NCI-H1930 (cell line): ENCODE measurements at regions not wholly inside any gene's neighbourhood (a gene's known extent, or its start where the extent isn't known, plus 50 kb on each side); places are given as distances from the start of the nearest gene placed in this dataset.
"Not testable (repeated sequence)": the region's sequence is repeated elsewhere in the genome, so short reads cannot be mapped to it uniquely, and the experiment has no call there.

Experiments used
- DNase-seq, 2 experiments: peaks; one replicate each; lab custom pipeline; 2025; lab: John Stamatoyannopoulos, UW

DNA sequence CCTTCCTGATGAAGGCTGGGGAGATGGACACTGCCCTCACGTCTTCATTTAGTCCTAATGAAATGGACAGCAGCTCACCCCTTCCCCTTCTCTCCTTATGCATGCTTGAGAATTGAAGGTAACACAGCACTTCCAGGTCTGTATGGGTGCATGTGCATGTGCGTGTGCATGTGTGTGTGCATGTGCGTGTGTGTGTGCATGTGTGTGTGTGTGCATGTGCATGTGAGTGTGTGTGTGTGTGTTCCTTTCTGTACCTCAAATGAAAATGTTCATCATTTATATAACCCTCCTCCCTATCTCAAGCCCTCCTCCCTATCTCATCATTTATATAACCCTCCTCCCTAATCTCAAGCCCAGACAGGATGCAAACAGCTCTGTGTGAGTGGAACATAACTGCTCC is 444.8 kb downstream of the MAT2B start:
- DNase-seq = no peak

DNA sequence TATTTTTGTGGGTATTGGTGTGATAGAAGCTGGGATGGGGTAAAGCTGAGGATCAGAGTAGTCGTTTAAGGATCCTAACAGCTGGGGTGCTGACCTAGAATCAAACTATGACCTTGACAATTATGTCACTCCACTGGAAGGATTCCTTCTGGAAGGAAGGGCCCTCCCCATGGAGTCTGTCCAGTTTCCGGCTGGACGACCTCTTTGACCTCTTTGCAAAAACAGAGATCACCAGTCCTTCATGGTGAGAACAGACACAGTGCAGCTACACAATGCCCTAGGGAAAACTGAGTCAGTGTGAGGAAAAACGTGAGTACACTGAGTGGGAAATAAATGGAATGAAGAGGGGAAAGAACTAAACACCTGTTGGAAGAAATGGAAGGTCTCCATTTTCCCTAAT is 445.6 kb downstream of the MAT2B start:
- DNase-seq = no peak

DNA sequence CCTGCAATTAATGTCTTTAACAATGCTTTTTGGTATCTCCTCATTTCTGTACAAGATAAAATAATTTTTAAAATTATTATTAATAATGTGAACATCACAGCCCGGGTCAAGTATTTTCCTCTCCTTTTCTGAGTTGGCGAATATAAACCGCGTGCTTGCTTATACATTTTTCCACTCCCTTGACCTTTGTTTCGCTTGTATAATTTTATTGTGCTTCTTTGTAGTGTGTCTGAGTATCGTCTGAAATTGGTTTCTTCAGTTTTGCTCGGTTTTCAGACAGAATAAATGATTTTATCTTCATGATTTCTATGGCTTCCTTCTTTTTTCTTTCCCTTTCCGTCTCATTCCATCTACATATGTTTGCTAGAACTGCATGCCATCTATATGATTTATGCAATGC is 448.5 kb downstream of the MAT2B start:
- DNase-seq = no peak

DNA sequence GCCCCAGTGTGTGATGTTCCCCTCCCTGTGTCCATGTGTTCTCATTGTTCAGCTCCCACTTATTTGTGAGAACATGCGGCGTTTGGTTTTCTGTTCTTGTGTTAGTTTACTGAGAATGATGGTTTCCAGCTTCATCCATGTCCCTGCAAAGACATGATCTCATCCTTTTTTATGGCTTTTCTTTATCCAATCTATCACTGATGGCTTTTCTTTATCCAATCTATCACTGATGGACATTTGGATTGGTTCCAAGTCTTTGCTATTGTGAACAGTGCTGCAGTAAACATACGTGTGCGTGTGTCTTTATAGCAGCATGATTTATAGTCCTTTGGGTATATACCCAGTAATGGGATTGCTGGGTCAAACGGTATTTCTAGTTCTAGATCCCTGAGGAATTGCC is 455.8 kb downstream of the MAT2B start:
- DNase-seq = not testable (repeated sequence)

DNA sequence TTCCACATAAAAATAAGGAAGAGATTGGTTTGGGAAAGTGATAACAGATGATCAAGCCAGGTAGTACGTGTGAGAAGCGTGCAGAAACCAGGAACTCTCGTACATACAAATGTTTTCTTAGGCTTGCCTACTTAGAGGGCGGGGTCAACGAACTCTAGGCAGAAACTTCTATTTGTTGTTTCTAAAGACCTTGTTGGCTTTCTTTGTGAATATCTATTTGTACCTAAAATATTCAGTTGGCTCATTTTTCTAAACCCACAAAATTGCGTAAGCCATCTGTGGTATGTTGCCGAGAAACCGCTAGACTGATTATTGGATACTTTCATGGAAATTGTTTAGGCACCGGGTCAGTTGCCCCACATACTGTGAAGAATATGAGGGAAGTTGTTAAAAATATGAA is 458.5 kb downstream of the MAT2B start:
- no peak for DNase-seq

DNA sequence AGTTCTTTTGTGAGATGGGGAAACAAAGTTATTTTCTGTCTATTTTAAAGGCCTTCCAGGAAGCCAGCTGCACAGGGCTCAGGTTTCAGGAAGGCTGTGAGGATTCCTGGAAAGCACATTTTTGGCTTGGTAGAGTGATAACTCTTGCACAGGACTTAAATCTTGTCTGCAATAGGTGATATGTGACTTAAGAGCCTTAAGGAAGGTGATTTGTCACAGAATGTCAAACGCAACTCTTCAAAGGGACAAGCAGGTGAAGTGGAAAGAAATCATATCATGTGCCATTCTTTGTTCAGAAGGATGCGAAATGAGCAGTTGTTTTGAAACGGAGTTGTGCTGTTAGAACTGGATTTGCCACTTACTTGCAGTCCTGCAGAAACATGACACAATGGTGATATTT is 459.3 kb downstream of the MAT2B start:
- DNase-seq = no peak

DNA sequence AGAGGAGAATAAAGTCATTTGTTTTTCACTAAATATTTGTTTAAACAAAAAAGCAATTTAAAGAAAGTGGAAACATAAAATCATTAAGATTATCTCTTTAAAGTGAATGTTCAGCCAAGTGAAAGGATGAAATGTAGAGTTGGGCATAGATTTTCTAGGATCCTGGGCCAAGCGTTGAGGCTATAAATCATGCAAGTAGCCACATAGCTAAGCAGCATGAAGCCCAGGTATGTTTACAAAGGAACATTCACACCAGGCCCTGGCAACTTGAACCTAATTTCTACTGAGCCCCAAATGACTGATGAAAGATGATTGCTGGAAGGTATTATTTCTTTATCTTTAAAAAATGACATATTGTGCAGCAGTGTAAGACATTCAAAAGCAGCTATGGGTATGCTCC is 461.8 kb downstream of the MAT2B start:
- DNase-seq = no peak

DNA sequence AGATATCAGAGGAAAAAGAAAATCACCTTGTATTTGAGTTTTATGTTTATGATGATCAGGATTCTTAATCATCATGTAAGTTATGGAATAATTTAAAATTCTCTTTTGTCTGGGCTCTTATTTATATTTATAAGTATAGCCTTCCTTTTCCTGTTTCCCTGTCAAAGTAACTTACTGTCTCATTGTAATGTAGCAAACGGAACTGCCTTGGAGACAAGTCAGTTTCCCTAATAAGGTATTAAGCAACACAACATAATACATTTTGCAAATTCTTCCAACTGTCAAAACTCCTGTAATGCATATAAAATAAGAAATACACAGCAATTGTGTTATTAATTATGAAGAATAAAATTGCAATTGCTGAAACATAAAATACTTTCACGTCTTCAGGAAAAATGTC is 463.2 kb downstream of the MAT2B start:
- no peak for DNase-seq

DNA sequence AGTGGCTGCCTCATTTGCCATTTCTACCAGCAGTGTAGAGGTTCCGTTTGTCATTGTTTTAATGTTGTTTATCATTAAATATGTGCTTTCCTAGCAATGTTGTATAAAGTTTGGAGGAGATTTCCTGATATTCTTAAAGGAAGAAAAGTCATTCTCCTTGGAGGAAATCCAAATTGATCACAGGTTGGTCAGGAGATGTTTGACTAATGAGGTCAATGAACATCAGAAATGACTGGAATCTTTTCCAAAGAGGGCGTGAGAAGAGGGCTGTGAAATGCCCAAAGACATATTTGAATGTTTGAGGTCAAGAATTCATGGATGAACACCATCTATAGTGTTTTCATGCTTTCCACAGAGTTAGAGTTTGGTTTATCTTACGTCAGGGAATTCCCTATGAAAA is 471.3 kb downstream of the MAT2B start:
- no peak for DNase-seq

DNA sequence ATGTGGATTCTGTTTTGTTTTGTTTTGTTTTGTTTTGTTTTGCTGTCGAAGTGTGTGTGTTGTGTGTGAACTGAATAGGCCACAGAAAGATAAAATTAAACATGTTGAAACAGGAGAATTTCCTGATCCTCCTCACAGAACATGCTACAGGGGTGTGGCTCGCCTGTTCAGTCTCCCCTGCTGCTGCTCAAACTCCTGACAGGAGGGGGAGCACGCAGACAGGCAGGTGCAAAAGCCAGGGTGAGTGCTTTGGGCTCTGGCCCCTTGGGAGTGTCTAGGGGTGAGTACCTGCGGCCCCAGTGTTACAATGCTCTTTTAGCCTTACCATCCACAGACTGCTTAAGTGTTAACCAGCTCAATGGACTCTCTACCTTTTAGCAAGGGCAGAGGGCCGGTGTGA is 473.5 kb downstream of the MAT2B start:
- no peak for DNase-seq

DNA sequence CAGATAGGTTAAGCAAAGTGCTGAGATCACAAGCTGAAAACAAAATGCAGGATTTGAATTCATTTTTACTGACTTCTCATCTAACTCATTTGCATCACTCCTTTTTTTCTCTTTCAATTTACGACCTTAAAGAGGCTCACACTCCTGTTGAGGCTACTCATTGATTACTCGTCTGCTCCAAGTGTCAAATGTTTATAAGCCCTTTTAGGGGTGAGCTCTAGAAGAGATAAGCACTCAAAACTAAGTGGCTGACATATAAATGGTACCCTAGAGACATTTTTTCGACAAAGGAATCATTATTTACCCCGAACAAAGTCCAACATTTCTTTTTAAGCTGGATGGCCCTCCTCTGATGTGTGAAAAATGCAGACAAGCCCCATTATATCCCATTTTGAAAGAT is 483.1 kb downstream of the MAT2B start:
- DNase-seq = no peak

DNA sequence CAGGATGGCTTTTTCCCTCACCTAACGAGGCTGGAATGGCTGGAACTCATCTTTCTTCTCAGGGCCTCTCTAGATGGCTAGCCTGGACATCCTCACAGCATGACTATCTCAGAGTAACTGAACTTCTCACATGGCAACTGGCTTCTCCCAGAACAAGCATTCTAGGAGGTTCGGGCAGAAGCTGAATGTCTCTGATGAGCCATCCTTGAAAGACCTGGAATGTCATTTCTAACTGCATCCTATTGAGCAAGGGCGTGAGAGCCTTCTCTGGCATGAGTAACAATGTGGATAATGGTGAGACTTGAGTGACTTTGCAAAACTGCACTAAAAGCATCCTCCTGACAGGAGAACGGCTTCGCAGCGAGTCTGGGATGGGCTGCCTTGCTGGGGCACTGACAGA is 487.7 kb downstream of the MAT2B start:
- DNase-seq = no peak

DNA sequence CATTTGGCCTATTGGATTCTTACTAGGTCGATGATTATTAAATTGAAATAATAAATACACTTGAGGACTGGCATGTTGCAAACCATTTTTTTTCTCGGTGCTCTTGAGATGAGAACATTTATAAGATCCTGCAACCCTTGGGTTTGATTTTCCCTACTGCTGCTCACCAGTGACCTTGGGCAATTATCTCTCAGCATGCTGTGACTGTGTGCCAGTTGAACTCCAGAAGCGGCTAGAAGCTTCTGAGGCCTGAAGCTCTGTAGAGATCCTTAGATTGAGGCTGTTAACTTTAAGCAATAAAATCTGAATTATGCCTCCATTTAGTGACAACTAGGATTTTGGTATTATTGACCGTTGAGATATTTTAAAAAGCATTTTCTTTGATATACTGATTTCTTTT is 489.8 kb downstream of the MAT2B start:
- DNase-seq = no peak

DNA sequence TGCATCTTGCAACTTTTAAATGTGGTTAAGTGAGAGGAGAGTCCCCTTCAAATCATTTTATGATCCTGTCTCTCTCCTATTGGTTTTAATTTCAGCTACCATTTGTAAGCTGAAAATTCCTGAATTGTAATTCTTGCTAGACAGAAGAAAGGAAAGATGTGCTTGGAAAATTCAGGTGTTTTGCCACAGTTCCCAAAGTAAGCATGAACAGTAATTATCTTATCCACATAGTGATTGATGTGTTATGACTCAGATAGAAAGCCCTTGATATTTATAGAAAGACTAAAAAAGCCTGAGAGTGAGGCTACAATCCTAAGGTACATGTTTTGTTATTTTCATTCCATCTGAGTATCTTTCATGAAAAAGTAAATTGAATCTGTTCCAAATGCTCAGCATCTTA is 492.5 kb downstream of the MAT2B start:
- no peak for DNase-seq

DNA sequence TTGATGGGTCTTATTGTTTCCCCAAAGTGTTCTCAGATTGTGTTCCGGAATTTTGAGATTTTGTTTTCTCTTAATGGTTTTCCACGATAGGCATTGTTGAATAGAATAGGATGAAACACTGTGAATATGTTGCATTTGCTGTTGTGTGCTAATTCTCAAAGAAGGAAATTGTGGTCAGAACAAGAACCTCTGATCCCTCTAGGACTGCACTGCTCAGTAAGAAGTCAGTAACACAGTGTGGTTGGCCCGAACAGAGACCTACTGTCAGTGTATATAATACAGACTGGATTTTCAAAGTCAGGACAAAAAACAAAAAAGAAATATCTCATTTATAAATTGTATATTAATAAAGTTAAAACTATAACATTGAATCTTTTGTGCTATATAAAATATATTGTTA is 494.8 kb downstream of the MAT2B start:
- no peak for DNase-seq

DNA sequence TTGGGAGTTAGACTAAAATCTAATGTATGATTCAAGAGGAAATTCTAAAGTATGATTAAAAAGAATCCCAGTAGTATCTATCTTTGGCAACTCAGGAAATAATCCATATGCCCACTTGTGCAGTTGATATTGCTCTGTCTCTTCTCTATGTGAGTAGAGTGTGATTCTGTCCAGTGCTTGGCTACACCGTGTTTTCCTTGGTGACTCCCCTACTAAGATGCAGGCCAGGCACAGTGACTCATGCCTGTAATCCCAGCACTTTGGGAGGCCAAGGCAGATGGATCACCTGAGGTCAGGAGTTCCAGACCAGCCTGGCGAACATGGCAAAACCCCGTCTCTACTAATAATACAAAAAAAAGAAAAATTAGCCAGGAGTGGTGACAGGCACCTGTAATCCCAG is 495.4 kb downstream of the MAT2B start:
- no peak for DNase-seq

DNA sequence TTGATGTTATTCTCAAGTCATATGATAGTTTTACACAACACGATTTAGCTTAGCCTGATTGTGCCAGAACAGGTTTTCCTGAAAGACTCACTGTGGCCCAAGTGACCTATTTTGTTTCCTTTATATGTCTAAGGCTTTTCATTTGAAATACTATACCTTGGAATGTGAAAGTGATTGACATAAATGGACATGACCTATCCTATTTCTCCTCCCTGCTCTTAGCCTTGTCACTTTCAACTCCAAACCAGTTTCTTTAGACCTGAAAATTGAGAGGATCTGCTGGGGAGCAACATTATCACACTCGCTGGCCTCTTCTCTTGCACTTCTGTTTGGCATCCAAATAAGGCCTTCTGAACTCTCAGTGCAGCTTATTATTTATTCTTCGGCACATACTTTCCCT is 496.8 kb downstream of the MAT2B start:
- DNase-seq = no peak

DNA sequence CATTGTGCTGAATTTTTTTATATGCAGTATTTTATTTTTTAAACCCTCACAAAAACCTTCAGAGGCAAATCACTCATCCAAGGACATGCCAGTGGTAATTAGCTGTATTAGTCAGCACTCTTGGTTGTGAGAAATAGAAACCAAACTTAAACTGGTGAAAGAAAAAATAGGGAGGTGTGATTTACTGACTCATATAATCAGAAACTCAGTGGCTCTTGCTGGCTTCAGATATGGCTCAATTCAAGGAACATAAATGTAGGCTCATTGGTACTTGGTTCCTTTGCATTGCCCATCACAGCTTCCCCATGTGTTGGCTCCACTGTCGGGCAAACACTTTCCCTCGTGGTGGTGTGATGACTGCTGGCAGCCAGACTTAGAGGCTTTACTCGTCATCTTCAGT is 497.2 kb downstream of the MAT2B start:
- no peak for DNase-seq

DNA sequence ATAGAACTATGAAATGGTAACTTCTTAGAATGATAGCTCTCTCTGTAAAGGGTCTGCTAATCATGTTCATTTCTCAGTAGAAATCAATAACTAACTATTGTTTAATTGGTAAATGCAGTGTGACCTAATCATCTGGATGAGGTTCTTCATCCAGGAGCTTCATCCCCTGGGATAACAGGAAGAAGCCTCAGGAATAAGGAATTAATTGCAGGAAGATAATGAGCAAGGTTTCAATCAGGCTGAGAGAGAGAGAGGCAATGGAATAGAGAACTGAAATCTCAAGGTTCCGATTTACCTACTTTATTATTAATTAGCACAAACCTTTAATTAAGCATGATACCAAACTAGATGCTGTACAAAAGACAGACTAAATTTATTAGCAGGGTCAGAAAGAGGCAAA is 499.7 kb downstream of the MAT2B start:
- DNase-seq = no peak

DNA sequence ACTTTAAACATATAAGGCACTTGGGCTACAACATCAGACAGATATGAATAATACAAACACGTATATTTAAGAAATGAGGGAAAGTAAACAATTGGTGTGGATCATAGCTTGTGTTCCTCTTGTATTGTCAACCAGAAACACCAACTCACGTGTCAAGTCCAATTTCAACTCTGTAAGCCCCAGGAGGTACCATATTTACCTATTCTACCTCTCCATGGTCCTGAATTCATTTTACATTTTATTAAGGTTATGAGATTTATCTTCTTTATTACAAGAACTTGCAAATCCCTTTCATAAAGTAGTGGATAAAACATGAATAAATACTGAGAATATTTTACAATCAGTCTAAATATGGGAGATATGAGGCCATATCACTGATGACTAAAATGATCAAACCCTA is 501.6 kb downstream of the MAT2B start:
- no peak for DNase-seq

DNA sequence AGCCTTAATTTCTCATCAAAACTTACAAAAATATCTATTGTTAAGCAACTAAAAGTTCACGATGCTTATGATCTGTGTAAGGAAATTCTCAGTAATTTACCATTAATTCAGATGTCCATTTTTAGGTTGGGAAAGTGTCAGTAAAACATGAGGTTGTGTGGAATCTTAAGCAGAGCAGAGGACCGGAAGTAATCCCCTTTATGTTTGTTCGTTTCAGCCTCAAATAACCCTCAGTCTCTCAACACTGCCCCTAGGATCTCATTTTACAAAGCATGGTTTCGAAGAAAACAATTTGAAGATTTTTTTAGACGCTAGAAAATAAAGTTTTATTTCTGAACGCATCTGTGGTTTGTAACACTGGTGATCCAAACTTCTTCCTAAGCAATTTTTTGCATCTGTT is 504.2 kb downstream of the MAT2B start:
- DNase-seq = no peak

DNA sequence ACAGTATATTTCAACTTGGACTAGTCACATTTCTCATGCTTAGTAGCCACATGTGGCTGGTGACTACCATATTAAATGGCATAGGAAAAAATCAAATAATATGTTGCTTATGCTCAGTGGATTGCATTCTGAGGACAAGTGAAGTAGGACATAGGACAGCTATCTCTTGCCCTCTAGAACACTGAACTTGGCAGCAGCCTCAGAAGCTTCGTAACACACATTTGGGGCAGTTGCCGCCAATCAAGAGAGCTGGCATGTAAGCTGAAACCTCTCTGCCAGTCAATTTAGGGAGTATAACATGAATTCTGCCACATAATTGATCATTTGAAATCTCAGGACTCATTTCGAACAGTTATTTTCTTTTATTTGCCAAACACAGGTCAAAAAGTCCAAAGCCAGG is 505.5 kb downstream of the MAT2B start:
- DNase-seq = no peak

DNA sequence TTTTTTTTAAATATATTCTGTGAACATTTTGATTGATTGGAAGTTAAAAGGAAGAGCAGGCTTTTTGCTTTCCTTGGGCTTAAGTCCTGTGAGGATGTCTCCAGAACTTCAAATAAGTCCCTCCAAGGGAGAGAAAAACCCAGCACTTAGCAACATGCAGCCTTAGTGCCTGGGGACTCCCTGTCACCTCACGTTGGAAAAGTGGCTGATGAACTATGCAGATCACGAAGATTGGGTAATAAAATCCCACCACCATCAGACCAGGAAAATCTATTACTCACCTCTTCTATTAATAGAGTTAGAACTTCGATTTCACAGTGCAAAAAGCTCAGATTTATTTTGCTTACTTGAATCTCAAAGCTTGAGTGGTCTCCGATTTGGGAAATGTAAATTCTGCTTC is 507.0 kb downstream of the MAT2B start:
- no peak for DNase-seq

DNA sequence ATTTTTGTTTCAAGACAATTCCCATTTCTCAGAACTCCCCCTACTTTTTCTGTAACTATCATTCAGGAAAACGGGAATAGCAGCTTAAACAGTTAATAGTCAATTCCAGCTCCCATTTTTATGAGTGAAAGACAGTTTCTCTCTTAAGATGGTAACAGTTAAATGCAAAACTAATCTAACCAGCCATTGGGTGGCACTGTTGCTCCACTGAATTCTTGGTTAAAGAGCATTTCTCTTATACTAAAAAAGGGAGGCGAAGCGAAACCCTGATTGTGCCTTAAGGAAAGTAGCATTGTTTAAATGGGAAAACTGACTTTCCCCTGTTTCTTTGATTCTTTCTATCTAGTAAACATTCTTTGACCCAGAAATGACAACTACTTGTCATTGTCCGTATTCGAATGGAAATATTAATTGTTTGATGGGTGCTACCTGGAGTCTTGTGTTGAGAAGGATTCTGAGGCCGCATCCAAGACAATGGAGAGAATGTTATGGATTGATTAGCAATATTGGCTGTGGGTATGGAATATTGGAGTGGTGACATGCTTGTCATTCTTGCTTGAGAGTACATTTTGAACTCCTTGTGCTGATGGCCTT is 507.8 kb downstream of the MAT2B start:
- DNase-seq = peak; percentile 21 to 36

DNA sequence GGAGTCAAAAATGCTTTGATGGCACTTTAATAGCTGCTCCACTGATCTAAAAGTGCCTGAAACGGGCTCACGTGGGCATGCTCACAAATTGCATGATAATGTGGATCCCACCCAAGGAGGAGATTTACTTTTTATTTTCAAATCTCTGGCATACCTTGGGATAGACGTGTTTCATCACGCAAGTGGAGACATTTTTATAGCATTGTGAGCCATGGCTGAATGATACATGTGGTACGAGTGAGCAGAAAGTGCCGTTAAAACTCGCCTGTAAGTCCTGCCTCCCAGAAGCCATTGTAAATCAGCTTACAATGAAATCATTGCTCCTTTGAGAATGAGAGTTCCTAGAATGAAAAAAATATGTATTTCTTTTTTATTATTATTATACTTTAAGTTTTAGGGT is 514.7 kb downstream of the MAT2B start:
- no peak for DNase-seq
